ENCODE measurements at regions not wholly inside any gene's neighbourhood (a gene's known extent, or its start where the extent isn't known, plus 50 kb on each side); places are given as distances from the start of the nearest gene placed in this dataset.

DNA sequence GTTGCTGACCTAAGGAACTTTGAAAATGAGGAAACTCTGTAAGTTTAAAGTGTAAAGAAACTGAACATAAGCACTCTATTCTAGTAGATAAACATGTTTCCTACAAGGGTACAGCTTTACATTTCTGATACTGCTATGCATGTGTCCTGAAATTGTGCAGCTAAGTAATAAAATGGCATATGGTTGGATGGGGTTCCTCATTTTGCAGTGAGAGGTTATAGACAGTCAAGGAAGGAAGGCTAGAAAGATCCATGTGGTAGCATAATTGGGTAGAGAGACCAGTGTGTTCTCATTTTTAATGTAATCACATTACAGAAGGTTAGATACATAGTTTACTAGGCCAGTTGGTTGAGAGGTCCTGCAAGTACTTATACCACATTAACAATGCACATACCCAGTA is 477.0 kb downstream of the TMEM121 start:
- no peak for TF ChIP-seq POLR2A (IDR thresholded peaks at IDR 0.05)
- TF ChIP-seq CTCF (IDR thresholded peaks at IDR 0.05), result no peak

Data from testis (tissue), 2 donors.